GM12878 (cell line): ENCODE measurements at regions not wholly inside any gene's neighbourhood (a gene's known extent, or its start where the extent isn't known, plus 50 kb on each side); places are given as distances from the start of the nearest gene placed in this dataset.

ENCODE experiments used
- ATAC-seq: fragments of 200-7000 bp; cut with Tn5 transposase; 3 replicates; pipeline ENCODE4 v1.9.1; 2020; ENCODE audit warnings: mild to moderate bottlenecking, moderate library complexity
- BruUV-seq: library from RNA; stranded (reverse); fragments of 400-500 nt; replicated peaks from 2 replicates; lab custom pipeline; 2021; lab: Mats Ljungman, UMichigan
- CTCF ChIA-PET: fragments of 300-600 bp; sonication (Branson Sonifier 250); formaldehyde crosslinking; extraction: SDS; loops from one replicate; lab custom pipeline; 2021; ENCODE audit warnings: inconsistent platforms; lab: Yijun Ruan, JAX
- POLR2A ChIA-PET: fragments of 350-600 bp; formaldehyde crosslinking; extraction: SDS; loops from one replicate; lab custom pipeline; 2021; ENCODE audit warnings: inconsistent platforms; lab: Charles Lee
- RAD21 ChIA-PET: fragments of 300-600 bp; sonication (Branson Sonifier 250); formaldehyde crosslinking; loops from one replicate; lab custom pipeline; 2023; ENCODE audit warnings: antibody characterized with exemption; ENCODE audit not compliant: unreplicated experiment; lab: Charles Lee
- SMC1A ChIA-PET: fragments of 300-600 bp; sonication (Branson Sonifier 250); formaldehyde crosslinking; loops from one replicate; lab custom pipeline; 2023; ENCODE audit not compliant: unreplicated experiment, uncharacterized antibody; lab: Charles Lee
- DNase-seq: peaks from one replicate; pipeline ENCODE4 v3.0.0-alpha.2; 2011; ENCODE audit warnings: low read depth, low spot score
- FAIRE-seq: peaks from 3 replicates; lab custom pipeline; 2011; peaks lifted over from hg19 to GRCh38; lab: Jason Lieb, UNC
- H2AFZ ChIP-seq: 2 replicates; pipeline ENCODE4 v1.6.0; 2011; ENCODE audit warnings: low read depth, low read length, control low read depth; ENCODE audit not compliant: control insufficient read depth
- H3K27ac ChIP-seq: 2 replicates; pipeline ENCODE4 v1.5.1; 2011; ENCODE audit warnings: control low read depth; ENCODE audit not compliant: control insufficient read depth, insufficient read depth
- H3K27me3 ChIP-seq, 2 experiments: replicated peaks in 1 of 2; 2 replicates each; pipeline versions ENCODE4 v1.6.0 to v1.6.1; 2011; ENCODE audit warnings: low read length in 1 of 2; ENCODE audit not compliant: control insufficient read depth in 2 of 2, insufficient read depth in 2 of 2
- H3K36me3 ChIP-seq, 2 experiments: 2 replicates each; pipeline ENCODE4 v1.5.1; 2011; ENCODE audit warnings: low read length in 1 of 2; ENCODE audit not compliant: control insufficient read depth in 2 of 2, insufficient read depth in 2 of 2
- H3K4me1 ChIP-seq: 2 replicates; pipeline ENCODE4 v1.6.1; 2011; ENCODE audit warnings: mild to moderate bottlenecking, low read length, moderate library complexity, mixed read lengths; ENCODE audit not compliant: control insufficient read depth, insufficient read depth
- H3K4me2 ChIP-seq: 2 replicates; pipeline ENCODE4 v1.6.0; 2011; ENCODE audit warnings: control low read depth; ENCODE audit not compliant: control insufficient read depth, insufficient read depth
- H3K4me3 ChIP-seq: fragments of 200-600 bp; sonication (generic); 2 replicates; pipeline ENCODE4 v1.5.1; 2016
- H3K79me2 ChIP-seq: 2 replicates; pipeline ENCODE4 v1.6.0; 2011; ENCODE audit warnings: low read length; ENCODE audit not compliant: control insufficient read depth, insufficient read depth
- H3K9ac ChIP-seq: 2 replicates; pipeline ENCODE4 v1.8.0; 2011; ENCODE audit warnings: low read length, control low read depth, mixed read lengths; ENCODE audit not compliant: control insufficient read depth, insufficient read depth
- H3K9me3 ChIP-seq: replicated peaks from 3 replicates; pipeline ENCODE4 v1.5.1; 2011; ENCODE audit warnings: mild to moderate bottlenecking, low read length; ENCODE audit not compliant: control insufficient read depth, insufficient read depth
- H4K20me1 ChIP-seq: 2 replicates; pipeline ENCODE4 v1.6.0; 2011; ENCODE audit not compliant: control insufficient read depth, insufficient read depth
- ATF7 ChIP-seq: fragments of 450-650 bp; IDR thresholded peaks from 2 replicates; pipeline ENCODE4 v1.6.1; 2016; ENCODE audit warnings: low read depth, mild to moderate bottlenecking
- CHD4 ChIP-seq: fragments of 200-600 bp; sonication (generic); IDR thresholded peaks from 2 replicates; pipeline ENCODE4 v1.6.1; 2016; ENCODE audit warnings: mild to moderate bottlenecking
- EP300 ChIP-seq, 2 experiments: fragments of 150-350 bp in 1 of 2; IDR thresholded peaks; 2 replicates each; pipeline ENCODE4 v1.6.1; 2011 to 2012; ENCODE audit warnings: low read depth in 2 of 2, low read length in 2 of 2, borderline replicate concordance in 1 of 2, improper control_type of control experiment in 1 of 2, inconsistent platforms in 1 of 2; ENCODE audit not compliant: control insufficient read depth in 1 of 2
- FOS ChIP-seq: IDR thresholded peaks from 3 replicates; pipeline ENCODE4 v1.6.1; 2011; ENCODE audit warnings: borderline replicate concordance; ENCODE audit not compliant: insufficient read length; ENCODE audit errors: extremely low read depth
- HCFC1 ChIP-seq: fragments of 150-350 bp; IDR thresholded peaks from 2 replicates; pipeline ENCODE4 v1.6.1; 2014; ENCODE audit warnings: low read length
- IRF4 ChIP-seq: IDR thresholded peaks from 2 replicates; pipeline ENCODE4 v1.6.1; 2011; ENCODE audit warnings: low read depth, low read length
- KAT2A ChIP-seq: conservative IDR thresholded peaks from 2 replicates; pipeline ENCODE4 v1.6.1; 2011; ENCODE audit warnings: low read depth, low read length; ENCODE audit not compliant: control insufficient read depth
- RB1 ChIP-seq: fragments of 450-650 bp; formaldehyde crosslinking; IDR thresholded peaks from 2 replicates; pipeline ENCODE4 v1.6.1; 2017; ENCODE audit warnings: mild to moderate bottlenecking, borderline replicate concordance
- TCF12 ChIP-seq: IDR thresholded peaks from 2 replicates; pipeline ENCODE4 v1.6.1; 2011; ENCODE audit warnings: low read depth, mild to moderate bottlenecking, low read length
- ZBTB4 ChIP-seq: fragments of 450-650 bp; formaldehyde crosslinking; IDR thresholded peaks from 2 replicates; pipeline ENCODE4 v1.4.0; 2022; ENCODE audit warnings: mild to moderate bottlenecking, moderate library complexity
- WGBS: methylation state at CpG from one replicate; pipeline ENCODE4 v1.1.6; 2016; ENCODE audit warnings: low lambda C conversion rate; ENCODE audit not compliant: insufficient replicate concordance, insufficient coverage; ENCODE audit errors: missing lambda C conversion rate; 5-methylcytosine and 5-hydroxymethylcytosine counted together
- in situ Hi-C: fragments of 300-500 bp; cut with MboI; formaldehyde crosslinking; loops from 9 replicates; pipeline ENCODE4 v1.14.3; 2018; ENCODE audit warnings: mixed read lengths
- intact Hi-C: fragments of 100-400 bp; cut with micrococcal nuclease; formaldehyde crosslinking; loops from one replicate; pipeline ENCODE4 v1.14.2; 2022; ENCODE audit not compliant: unreplicated experiment
- TF ChIP-seq, protein P1 (sequence below): fragments of 450-650 bp; IDR thresholded peaks from 2 replicates; pipeline ENCODE4 v1.6.1; 2016; ENCODE audit warnings: mild to moderate bottlenecking
- TF ChIP-seq, protein P2 (sequence below): fragments of 450-650 bp; IDR thresholded peaks from 2 replicates; pipeline ENCODE4 v1.6.1; 2017; ENCODE audit warnings: mild to moderate bottlenecking, low read depth, inconsistent platforms; ENCODE audit not compliant: poor library complexity, severe bottlenecking

DNA sequence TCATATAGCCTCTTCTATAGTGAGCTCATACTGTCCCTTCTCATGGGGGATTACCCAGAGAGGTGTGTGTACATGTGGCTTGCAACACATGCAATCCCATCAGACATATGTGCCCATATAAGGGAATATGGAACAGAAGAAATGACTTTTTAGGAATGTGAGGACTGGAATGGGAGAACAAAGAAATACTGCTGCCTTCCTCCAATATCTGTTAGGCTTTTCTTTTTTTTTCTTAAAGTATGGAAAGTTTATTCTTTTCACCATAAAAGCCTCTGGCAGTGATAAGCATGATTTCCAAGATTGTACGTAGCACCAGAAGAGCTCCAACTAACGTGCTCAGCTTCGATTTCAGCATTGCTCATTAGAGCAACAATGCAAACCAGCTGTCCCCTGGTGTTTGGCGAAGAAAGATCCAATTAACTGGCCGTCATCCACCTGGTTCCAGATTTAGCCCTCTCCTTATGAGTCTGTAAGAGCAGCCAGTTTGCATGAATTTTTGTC is 113.6 kb downstream of the ADCYAP1 start:
- ATAC-seq (no peak), DNase-seq (no peak)
- Histone ChIP-seq H3K9ac (no peak overlapping the region), H3K4me1 (no peaks in the 10 kb centered on the region), H2AFZ (no peak overlapping the region), H3K4me3 (no peak overlapping the region), H3K4me2 (no peak overlapping the region)
- intact Hi-C loops: no loop called here
- ChIA-PET RAD21 (no interaction called here), SMC1A (no interaction called here), POLR2A (no interaction called here)
- WGBS: 14% methylated on average over 5 of the region's 5 CpGs
- TF ChIP-seq, protein P1, sequence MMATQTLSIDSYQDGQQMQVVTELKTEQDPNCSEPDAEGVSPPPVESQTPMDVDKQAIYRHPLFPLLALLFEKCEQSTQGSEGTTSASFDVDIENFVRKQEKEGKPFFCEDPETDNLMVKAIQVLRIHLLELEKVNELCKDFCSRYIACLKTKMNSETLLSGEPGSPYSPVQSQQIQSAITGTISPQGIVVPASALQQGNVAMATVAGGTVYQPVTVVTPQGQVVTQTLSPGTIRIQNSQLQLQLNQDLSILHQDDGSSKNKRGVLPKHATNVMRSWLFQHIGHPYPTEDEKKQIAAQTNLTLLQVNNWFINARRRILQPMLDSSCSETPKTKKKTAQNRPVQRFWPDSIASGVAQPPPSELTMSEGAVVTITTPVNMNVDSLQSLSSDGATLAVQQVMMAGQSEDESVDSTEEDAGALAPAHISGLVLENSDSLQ: no peak
- TF ChIP-seq KAT2A: no peak
- TF ChIP-seq, all 136 proteins: peak for 0
- no peak overlapping the region for H3K27ac ChIP-seq
- CTCF ChIA-PET: no interaction called here
- no peaks in the 10 kb centered on the region for H3K27me3 ChIP-seq
- no peaks in the 10 kb centered on the region for H3K9me3 ChIP-seq
- FAIRE-seq: no peak
- BruUV-seq: no TSS peak
- no peaks in the 10 kb centered on the region for H3K79me2 ChIP-seq
- H3K36me3 ChIP-seq: no peaks in the 10 kb centered on the region
- in situ Hi-C loops: no loop called here
- no peaks in the 10 kb centered on the region for H4K20me1 ChIP-seq

- H3K79me2 ChIP-seq: no peaks in the 10 kb centered on the region
- H2AFZ ChIP-seq: no peak overlapping the region
- H3K9me3 ChIP-seq: no peaks in the 10 kb centered on the region
- FAIRE-seq (no peak), DNase-seq (no peak), ATAC-seq (no peak)
- H3K27me3 ChIP-seq: no peaks in the 10 kb centered on the region
- in situ Hi-C loops (no loop called here), intact Hi-C loops (no loop called here)
- RAD21 ChIA-PET: no interaction called here
- no TSS peak for BruUV-seq
- H3K9ac ChIP-seq: no peak overlapping the region
- POLR2A ChIA-PET: no interaction called here
- H3K27ac ChIP-seq: no peak overlapping the region
- SMC1A ChIA-PET: interaction anchor here (0.6 kb wide), 1 partner anchor 31 kb away, joined by 3 read pairs; no protein-coding TSS in a partner anchor
- no peaks in the 10 kb centered on the region for H3K36me3 ChIP-seq
- CTCF ChIA-PET: no interaction called here
- H3K4me2 ChIP-seq: no peak overlapping the region
- no peaks in the 10 kb centered on the region for H3K4me1 ChIP-seq
- H3K4me3 ChIP-seq: no peak overlapping the region
- H4K20me1 ChIP-seq: no peaks in the 10 kb centered on the region
- WGBS: 3% methylated on average over 3 of the region's 3 CpGs
- TF ChIP-seq HCFC1: no peak
- TF ChIP-seq ATF7: no peak
- TF ChIP-seq, protein P2, sequence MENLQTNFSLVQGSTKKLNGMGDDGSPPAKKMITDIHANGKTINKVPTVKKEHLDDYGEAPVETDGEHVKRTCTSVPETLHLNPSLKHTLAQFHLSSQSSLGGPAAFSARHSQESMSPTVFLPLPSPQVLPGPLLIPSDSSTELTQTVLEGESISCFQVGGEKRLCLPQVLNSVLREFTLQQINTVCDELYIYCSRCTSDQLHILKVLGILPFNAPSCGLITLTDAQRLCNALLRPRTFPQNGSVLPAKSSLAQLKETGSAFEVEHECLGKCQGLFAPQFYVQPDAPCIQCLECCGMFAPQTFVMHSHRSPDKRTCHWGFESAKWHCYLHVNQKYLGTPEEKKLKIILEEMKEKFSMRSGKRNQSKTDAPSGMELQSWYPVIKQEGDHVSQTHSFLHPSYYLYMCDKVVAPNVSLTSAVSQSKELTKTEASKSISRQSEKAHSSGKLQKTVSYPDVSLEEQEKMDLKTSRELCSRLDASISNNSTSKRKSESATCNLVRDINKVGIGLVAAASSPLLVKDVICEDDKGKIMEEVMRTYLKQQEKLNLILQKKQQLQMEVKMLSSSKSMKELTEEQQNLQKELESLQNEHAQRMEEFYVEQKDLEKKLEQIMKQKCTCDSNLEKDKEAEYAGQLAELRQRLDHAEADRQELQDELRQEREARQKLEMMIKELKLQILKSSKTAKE: no peak
- TF ChIP-seq ZBTB4: no peak
- no peak for TF ChIP-seq CHD4
- TF ChIP-seq FOS: no peak
- TF ChIP-seq IRF4: no peak
- TF ChIP-seq TCF12: no peak
- no peak for TF ChIP-seq EP300 (IDR thresholded peaks at IDR 0.05; ENCODE audit: borderline replicate concordance in 1 of 2, control insufficient read depth in 1 of 2, low read depth in 2 of 2, low read length in 2 of 2)
- no peak for TF ChIP-seq RB1
Measured at GRCh38 chr18:1019191-1019590, 114.5 kb downstream of the ADCYAP1 start.
